ENCODE measurements at regions not wholly inside any gene's neighbourhood (a gene's known extent, or its start where the extent isn't known, plus 50 kb on each side); places are given as distances from the start of the nearest gene placed in this dataset.

- H3K4me3 ChIP-seq = no peak overlapping the region
- TF ChIP-seq EP300 (IDR thresholded peaks at IDR 0.05) (no peak), CTCF (IDR thresholded peaks at IDR 0.05) (no peak), POLR2A (IDR thresholded peaks at IDR 0.05) (no peak), POLR2AphosphoS5 (IDR thresholded peaks at IDR 0.05) (no peak)
- no peaks in the 10 kb centered on the region for H3K27me3 ChIP-seq
- 68 to 79% methylated on average over 14 of the region's 14 CpGs for WGBS, 2 donors
- H3K9me3 ChIP-seq = no peaks in the 10 kb centered on the region
- no peak overlapping the region for H3K27ac ChIP-seq
- DNase-seq = no peak
- intact Hi-C loops (cut with DNase I) = no loop called here
- H3K4me1 ChIP-seq = no peaks in the 10 kb centered on the region
- no peaks in the 10 kb centered on the region for H3K36me3 ChIP-seq
Observed at GRCh38 chr20:52684176-52684575, 288.0 kb upstream of the TSHZ2 start.

- Histone ChIP-seq H3K27me3 (no peaks in the 10 kb centered on the region), H3K9me3 (no peaks in the 10 kb centered on the region), H3K36me3 (no peaks in the 10 kb centered on the region), H3K27ac (no peak overlapping the region), H3K4me1 (no peaks in the 10 kb centered on the region), H3K4me3 (no peak overlapping the region)
- TF ChIP-seq POLR2AphosphoS5 (IDR thresholded peaks at IDR 0.05) = no peak
- no peak for TF ChIP-seq EP300 (IDR thresholded peaks at IDR 0.05)
- no peak for DNase-seq
- intact Hi-C loops (cut with DNase I) = no loop called here
- WGBS, 2 donors = 66 to 74% methylated on average over 5 of the region's 5 CpGs
Observed at GRCh38 chr20:52683761-52684160, 288.4 kb upstream of the TSHZ2 start.

- Histone ChIP-seq H3K9me3 (no peaks in the 10 kb centered on the region), H3K4me3 (no peak overlapping the region), H3K36me3 (no peaks in the 10 kb centered on the region), H3K27ac (no peak overlapping the region), H3K27me3 (no peaks in the 10 kb centered on the region), H3K4me1 (no peaks in the 10 kb centered on the region)
- WGBS, 2 donors = 9 to 17% methylated on average over 1 of the region's 1 CpG
- intact Hi-C loops (cut with DNase I) = no loop called here
- TF ChIP-seq POLR2A (IDR thresholded peaks at IDR 0.05) (no peak), POLR2AphosphoS5 (IDR thresholded peaks at IDR 0.05) (no peak), CTCF (IDR thresholded peaks at IDR 0.05) (no peak), EP300 (IDR thresholded peaks at IDR 0.05) (no peak)
- no peak for DNase-seq
Observed at GRCh38 chr20:52682237-52682636, 289.9 kb upstream of the TSHZ2 start.

GRCh38 chr20:52681288-52681687 lies 290.9 kb upstream of the TSHZ2 start:
- Histone ChIP-seq H3K27ac (no peak overlapping the region), H3K4me1 (no peaks in the 10 kb centered on the region), H3K4me3 (no peak overlapping the region), H3K9me3 (no peaks in the 10 kb centered on the region), H3K27me3 (no peaks in the 10 kb centered on the region), H3K36me3 (no peaks in the 10 kb centered on the region)
- no peak for DNase-seq
- intact Hi-C loops (cut with DNase I) = no loop called here
- 12 to 73% methylated on average over 6 of the region's 6 CpGs for WGBS, 2 donors
- TF ChIP-seq EP300 (IDR thresholded peaks at IDR 0.05) = no peak
- TF ChIP-seq POLR2A (IDR thresholded peaks at IDR 0.05) = no peak
- no peak for TF ChIP-seq CTCF (IDR thresholded peaks at IDR 0.05)
- TF ChIP-seq POLR2AphosphoS5 (IDR thresholded peaks at IDR 0.05) = no peak

- intact Hi-C loops (cut with DNase I) = no loop called here
- no peak for DNase-seq
- no peaks in the 10 kb centered on the region for H3K36me3 ChIP-seq
- H3K4me1 ChIP-seq = no peaks in the 10 kb centered on the region
- no peaks in the 10 kb centered on the region for H3K27me3 ChIP-seq
- H3K4me3 ChIP-seq = no peak overlapping the region
- H3K27ac ChIP-seq = no peak overlapping the region
- TF ChIP-seq POLR2A (IDR thresholded peaks at IDR 0.05) = no peak
- no peak for TF ChIP-seq EP300 (IDR thresholded peaks at IDR 0.05)
- TF ChIP-seq POLR2AphosphoS5 (IDR thresholded peaks at IDR 0.05) = no peak
- TF ChIP-seq CTCF (IDR thresholded peaks at IDR 0.05) = no peak
- WGBS, 2 donors = 59 to 71% methylated on average over 2 of the region's 2 CpGs
- H3K9me3 ChIP-seq = no peaks in the 10 kb centered on the region
Observed at GRCh38 chr20:52677216-52677615, 294.9 kb upstream of the TSHZ2 start.
